ENCODE measurements at regions not wholly inside any gene's neighbourhood (a gene's known extent, or its start where the extent isn't known, plus 50 kb on each side); places are given as distances from the start of the nearest gene placed in this dataset.

- no peaks in the 10 kb centered on the region for H3K9me2 ChIP-seq (ENCODE audit: insufficient read depth, low read length)
- H3K4me3 ChIP-seq (ENCODE audit: low read depth, low read length, poor library complexity, severe bottlenecking), result no peak overlapping the region
- H3K36me3 ChIP-seq (ENCODE audit: insufficient read depth, low read length), result no peaks in the 10 kb centered on the region
- no peaks in the 10 kb centered on the region for H3K9me3 ChIP-seq (ENCODE audit: low read length)
- H3K27ac ChIP-seq (ENCODE audit: low read depth, low read length, poor library complexity, severe bottlenecking), result no peak overlapping the region
- H3K4me1 ChIP-seq (ENCODE audit: insufficient read depth, low read length, poor library complexity, severe bottlenecking), result no peaks in the 10 kb centered on the region
- intact Hi-C loops (cut with micrococcal nuclease; ENCODE audit: unreplicated experiment), result no loop called here
- H4K20me1 ChIP-seq (ENCODE audit: insufficient read depth, low read length), result no peaks in the 10 kb centered on the region
- no peak overlapping the region for H2AFZ ChIP-seq (ENCODE audit: low read length)
- CTCF ChIA-PET (ENCODE audit: unreplicated experiment), result interaction anchor here (0.6 kb wide), 1 partner anchor 49 kb away, joined by 3 read pairs; no protein-coding TSS in a partner anchor
- DNase-seq (ENCODE audit: low spot score), result no peak
- BruUV-seq (replicated peaks), result no TSS peak
- H3K79me2 ChIP-seq (ENCODE audit: insufficient read depth, low read depth, low read length), result no peaks in the 10 kb centered on the region
- POLR2A ChIA-PET, result interaction anchor here (2.1 kb wide), 1 partner anchor 9 kb away, joined by 9 read pairs; no protein-coding TSS in a partner anchor
- H3K4me2 ChIP-seq (ENCODE audit: low read length), result no peak overlapping the region
- TF ChIP-seq EZH2phosphoT487 (IDR thresholded peaks at IDR 0.05; ENCODE audit: borderline replicate concordance, low read depth, low read length), result no peak
- TF ChIP-seq CTCF (conservative IDR thresholded peaks at IDR 0.05; ENCODE audit: low read length), result no peak
Measured at GRCh38 chr6:15841937-15842726, 179.3 kb upstream of the DTNBP1 start.

- BruUV-seq (replicated peaks), result no TSS peak
- Histone ChIP-seq H3K27ac (ENCODE audit: low read depth, low read length, poor library complexity, severe bottlenecking) (no peak overlapping the region), H4K20me1 (ENCODE audit: insufficient read depth, low read length) (no peaks in the 10 kb centered on the region; the same call in 1 of the 2 replicates), H2AFZ (ENCODE audit: low read length) (no peak overlapping the region), H3K9me3 (ENCODE audit: low read length) (no peaks in the 10 kb centered on the region), H3K36me3 (ENCODE audit: insufficient read depth, low read length) (no peaks in the 10 kb centered on the region), H3K4me1 (ENCODE audit: insufficient read depth, low read length, poor library complexity, severe bottlenecking) (no peaks in the 10 kb centered on the region), H3K4me2 (ENCODE audit: low read length) (no peak overlapping the region), H3K9me2 (ENCODE audit: insufficient read depth, low read length) (no peaks in the 10 kb centered on the region), H3K79me2 (ENCODE audit: insufficient read depth, low read depth, low read length) (no peaks in the 10 kb centered on the region), H3K4me3 (ENCODE audit: low read depth, low read length, poor library complexity, severe bottlenecking) (no peak overlapping the region)
- no peak for DNase-seq (ENCODE audit: low spot score)
- CTCF ChIA-PET (ENCODE audit: unreplicated experiment), result no interaction called here
- intact Hi-C loops (cut with micrococcal nuclease; ENCODE audit: unreplicated experiment), result no loop called here
- TF ChIP-seq EZH2phosphoT487 (IDR thresholded peaks at IDR 0.05; ENCODE audit: borderline replicate concordance, low read depth, low read length) (no peak), CTCF (conservative IDR thresholded peaks at IDR 0.05; ENCODE audit: low read length) (no peak)
- POLR2A ChIA-PET, result interaction anchor here (2.1 kb wide), 1 partner anchor 11 kb away, joined by 9 read pairs; no protein-coding TSS in a partner anchor
Measured at GRCh38 chr6:15839969-15840541, 177.2 kb upstream of the DTNBP1 start.

GRCh38 chr6:15837205-15837604 is 174.4 kb upstream of the DTNBP1 start:
- BruUV-seq (replicated peaks), result no TSS peak
- no peak for DNase-seq (ENCODE audit: low spot score)
- ChIA-PET POLR2A (interaction anchor here (1.8 kb wide), 1 partner anchor 24 kb away, joined by 4 read pairs; no protein-coding TSS in a partner anchor), CTCF (ENCODE audit: unreplicated experiment) (no interaction called here)
- H3K9me2 ChIP-seq (ENCODE audit: insufficient read depth, low read length), result no peaks in the 10 kb centered on the region
- no peaks in the 10 kb centered on the region for H3K4me1 ChIP-seq (ENCODE audit: insufficient read depth, low read length, poor library complexity, severe bottlenecking)
- no peak overlapping the region for H3K4me2 ChIP-seq (ENCODE audit: low read length)
- H3K9me3 ChIP-seq (ENCODE audit: low read length), result no peaks in the 10 kb centered on the region
- no peaks in the 10 kb centered on the region for H3K79me2 ChIP-seq (ENCODE audit: insufficient read depth, low read depth, low read length)
- no peaks in the 10 kb centered on the region; the same call in 1 of the 2 replicates for H4K20me1 ChIP-seq (ENCODE audit: insufficient read depth, low read length)
- intact Hi-C loops (cut with micrococcal nuclease; ENCODE audit: unreplicated experiment), result no loop called here
- no peaks in the 10 kb centered on the region for H3K36me3 ChIP-seq (ENCODE audit: insufficient read depth, low read length)
- H3K27ac ChIP-seq (ENCODE audit: low read depth, low read length, poor library complexity, severe bottlenecking), result no peak overlapping the region
- H3K4me3 ChIP-seq (ENCODE audit: low read depth, low read length, poor library complexity, severe bottlenecking), result no peak overlapping the region
- no peak overlapping the region for H2AFZ ChIP-seq (ENCODE audit: low read length)
- TF ChIP-seq EZH2phosphoT487 (IDR thresholded peaks at IDR 0.05; ENCODE audit: borderline replicate concordance, low read depth, low read length), result no peak
- TF ChIP-seq CTCF (conservative IDR thresholded peaks at IDR 0.05; ENCODE audit: low read length), result no peak

Measured in OCI-LY7 (cell line).